ENCODE measurements at regions not wholly inside any gene's neighbourhood (a gene's known extent, or its start where the extent isn't known, plus 50 kb on each side); places are given as distances from the start of the nearest gene placed in this dataset.
"Not testable (repeated sequence)": the region's sequence is repeated elsewhere in the genome, so short reads cannot be mapped to it uniquely, and the experiment has no call there.

DNA sequence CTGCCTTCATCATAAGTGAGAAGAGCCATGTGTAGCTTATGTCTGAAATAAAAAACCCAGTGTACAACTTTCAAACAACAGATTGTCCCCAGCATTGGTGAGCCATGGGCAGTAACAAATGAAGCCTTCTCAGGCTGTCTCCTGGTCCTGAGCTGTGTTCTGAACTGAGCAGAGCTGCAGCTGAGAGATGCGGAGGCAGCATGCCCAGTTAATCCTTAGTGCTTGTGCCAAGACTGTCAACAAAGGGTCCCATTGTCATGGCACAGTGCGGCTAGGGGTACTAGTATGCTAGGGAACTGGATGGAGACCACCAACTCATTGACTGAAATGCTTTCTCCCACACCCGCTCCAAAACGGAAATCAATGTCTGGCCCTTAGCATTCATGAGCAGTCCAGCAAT, 154.3 kb downstream of the RMST start:
- no peak for DNase-seq

DNA sequence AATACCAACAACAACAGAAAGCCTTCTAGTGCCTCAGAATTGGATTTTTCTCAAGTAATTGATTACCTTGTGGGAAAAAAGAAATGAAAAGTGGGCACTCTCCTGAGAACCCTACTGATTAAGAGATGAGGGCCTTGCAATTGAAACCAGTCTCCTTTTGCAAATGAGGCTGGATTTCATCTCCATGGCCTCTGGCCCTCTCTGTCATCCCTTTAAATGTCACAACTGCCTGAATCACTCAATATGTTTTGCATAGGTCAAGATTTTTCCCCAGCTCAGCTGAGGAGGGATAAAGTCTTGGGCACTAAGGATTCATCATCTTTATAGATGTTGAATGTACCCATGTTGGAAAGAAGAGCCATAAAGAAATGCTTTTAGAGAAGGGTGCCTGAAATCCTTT, 166.4 kb downstream of the RMST start:
- DNase-seq, result no peak

DNA sequence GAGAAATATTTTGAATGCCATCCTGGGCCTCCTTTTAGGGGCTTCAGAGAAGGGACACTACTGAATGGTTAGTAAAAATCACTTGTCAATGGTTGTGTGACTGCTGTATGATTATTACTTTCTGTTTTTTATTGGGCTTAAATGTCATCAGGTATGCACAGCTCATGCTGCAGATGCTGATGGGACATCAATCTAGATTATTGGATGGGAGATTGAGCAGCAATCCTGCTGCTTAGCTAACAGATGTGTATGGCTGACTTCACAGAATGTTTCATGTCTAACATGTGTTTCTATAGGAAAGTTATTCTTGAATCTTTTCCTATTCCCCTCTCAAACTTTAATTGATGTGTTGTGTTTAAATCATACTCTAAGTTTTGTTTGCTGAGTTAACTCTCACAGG, 166.8 kb downstream of the RMST start:
- no peak for DNase-seq

DNA sequence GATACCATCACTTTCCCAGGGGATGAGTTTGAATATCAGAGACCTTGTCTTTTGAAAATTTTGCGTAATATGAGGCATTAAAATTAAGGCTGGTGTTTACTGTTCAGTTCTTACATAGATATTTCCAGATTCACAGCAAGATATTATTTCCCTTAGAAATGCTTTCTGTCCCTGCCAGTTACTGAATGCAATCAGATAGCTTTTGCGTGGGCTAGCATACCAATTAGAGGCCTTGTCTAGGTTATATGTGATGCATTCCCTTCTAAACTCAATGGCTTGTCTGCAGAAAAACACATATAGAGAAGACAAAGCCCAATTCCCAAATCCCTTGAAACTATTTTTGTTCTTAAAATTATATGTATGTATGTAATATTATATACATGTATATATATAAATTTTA, 167.8 kb downstream of the RMST start:
- DNase-seq, result no peak

DNA sequence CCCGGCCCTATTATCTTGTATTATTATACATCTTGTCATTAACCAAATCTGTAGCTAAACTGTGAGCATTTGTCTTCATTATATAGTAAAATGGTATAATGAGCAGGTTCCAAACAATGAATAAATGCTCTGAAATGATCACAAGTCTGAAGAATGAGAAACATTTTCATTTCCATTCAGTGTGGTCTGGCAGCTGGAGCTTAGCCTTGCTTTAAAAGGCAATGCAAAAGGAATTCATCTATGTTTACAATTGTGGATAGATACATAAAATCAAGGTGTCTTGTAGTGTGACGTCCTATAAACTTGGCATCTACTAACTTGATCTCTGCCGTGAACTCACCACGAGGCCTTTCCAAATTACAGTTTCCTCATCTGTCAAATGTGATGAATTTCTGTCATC, 168.3 kb downstream of the RMST start:
- DNase-seq, result no peak

DNA sequence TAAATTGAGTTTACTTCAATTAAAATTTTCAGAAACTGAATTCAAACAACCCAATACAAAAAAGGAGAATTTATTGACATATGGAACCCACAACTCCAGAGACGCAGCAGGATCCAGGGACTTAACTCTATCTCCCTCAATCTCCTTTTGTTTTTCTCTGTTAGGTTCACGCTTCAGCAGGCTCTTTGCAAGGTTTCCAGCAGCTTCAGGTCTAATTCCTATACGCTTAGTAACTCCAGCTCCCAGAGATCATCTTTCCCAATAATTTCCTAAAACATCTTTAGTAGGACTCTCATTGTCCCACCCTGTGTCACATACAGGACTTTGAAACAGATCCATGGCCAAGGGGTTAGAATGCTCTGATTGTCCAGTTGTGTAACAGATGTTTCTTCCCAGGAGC, 175.2 kb downstream of the RMST start:
- DNase-seq, result no peak

DNA sequence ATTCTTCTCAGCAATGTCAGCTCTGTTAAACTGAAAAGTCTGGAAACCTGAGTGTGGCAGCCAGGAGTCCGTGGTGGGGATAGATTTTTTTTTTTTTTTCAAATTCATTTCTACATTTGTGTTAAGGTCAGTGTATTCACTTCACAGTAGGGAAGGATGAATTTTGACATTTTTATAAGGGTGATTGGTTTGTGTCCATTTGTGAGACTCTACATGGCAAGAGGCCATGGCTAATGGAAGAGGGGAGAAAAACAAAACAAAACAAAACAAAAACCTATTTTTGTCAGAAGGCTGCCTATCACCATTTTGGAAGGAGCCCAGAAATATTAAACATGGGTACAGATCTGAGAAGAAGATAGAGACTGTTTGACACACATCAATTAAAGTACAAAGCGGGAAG, 176.1 kb downstream of the RMST start:
- no peak for DNase-seq

DNA sequence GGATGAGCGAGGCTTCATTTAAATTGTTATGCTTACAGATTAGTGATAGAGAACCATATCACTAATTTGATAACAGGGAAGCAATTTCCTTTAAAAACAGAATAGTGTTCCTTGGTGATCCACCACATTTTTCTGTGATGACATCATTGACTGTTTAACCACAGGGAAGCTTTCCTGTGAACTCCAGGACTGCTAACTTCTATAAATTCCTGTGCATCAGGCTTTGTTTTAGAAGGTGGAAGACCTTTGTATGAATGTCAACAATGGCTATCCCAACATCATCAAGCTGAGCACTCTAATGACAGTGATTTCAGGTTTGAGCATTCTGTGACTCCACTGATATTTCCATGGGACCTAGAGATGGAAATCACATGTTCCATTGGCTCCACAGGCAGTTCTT, 177.1 kb downstream of the RMST start:
- no peak for DNase-seq

DNA sequence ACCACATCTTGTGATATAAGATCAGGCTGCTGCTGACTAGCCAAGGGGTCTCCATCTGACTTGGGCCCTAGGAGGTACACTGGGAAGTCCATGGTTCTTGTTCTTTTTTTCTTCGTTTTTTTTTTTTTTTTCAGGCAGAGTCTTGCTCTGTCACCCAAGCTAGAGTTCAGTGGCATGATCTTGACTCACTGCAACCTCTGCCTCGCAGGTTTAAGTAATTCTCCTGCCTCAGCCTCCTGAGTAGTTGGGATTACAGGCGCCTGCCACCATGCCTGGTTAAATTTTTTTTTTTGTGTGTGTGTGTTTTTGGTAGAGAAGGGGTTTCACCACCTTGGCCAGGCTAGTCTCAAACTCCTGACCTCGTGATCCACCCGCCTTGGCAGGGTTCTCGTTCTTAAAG, 178.2 kb downstream of the RMST start:
- no peak for DNase-seq

DNA sequence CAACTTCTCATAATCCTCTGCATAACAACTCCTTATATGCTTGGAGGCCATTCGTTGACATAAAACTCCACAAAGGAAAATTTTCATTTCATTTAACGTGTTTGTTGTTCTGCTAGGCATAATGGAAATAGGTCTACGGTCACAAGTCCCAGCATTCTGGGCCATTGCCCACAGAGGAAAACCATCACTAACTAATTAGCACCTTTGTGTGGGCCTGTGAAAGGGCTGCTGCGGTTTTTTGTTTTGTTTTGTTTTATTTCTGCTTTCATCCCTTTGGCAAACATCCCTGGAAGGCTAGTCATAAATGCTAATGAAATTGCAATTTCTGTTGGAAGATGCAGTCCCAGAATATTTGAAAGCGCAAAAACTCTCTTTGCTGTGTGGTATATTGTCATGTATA, 180.3 kb downstream of the RMST start:
- no peak for DNase-seq

DNA sequence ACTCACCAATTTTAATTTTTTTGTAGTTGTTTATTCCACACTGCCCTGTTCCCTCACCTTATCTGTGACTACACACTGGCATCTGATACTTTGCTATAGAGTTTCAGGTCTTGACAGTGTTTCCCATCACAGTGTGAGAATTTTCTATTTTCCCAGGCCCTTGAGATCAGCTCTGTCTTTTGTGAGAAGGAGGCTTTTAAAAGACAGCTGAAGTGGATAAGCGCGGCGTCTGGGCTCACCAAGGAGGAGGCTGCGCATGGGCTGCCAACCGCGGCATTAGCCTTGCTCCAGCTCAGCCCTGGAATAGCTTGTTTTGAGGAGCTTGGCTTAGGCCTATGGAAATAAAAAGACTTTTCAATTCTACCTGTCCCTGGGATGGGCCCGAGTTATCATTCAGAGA, 181.3 kb downstream of the RMST start:
- DNase-seq, result no peak

DNA sequence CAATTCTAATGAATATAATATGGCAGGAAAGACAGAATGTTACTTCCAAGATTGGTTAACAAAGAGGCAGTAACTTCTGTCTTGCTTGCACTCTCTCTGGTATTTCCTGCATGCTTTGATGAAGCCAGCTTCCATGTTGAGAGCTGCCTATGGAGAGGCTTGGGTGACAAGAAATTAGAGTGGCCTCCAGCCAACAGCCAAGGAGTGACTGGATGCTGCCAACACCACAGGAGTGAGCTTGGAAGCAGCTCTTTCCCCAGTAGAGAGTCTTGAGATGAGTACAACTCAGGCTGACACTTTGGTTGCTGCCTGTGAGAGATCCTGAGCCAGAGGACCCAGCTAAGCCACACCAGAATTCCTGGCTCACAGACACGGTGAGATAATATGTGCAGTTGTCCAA, 183.1 kb downstream of the RMST start:
- DNase-seq, result no peak

DNA sequence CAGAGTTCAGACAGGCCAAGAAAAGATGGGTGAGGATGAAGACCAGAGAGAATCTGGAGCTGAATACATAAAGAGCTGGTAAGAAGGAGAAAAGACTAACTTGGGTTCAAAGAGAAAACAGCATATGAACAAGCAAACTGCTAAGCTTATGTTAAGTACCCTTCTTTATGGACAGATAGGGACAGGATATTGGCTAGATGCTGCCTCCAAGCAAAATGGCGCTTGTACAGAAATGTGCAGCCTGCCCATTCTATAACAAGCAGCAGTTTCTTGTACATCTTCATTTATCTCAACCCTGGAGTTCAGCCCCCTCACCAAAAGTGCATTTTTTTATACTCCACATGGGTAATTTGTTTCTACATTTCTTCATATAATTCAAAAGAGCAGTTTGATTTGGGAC, 184.5 kb downstream of the RMST start:
- DNase-seq, result no peak

DNA sequence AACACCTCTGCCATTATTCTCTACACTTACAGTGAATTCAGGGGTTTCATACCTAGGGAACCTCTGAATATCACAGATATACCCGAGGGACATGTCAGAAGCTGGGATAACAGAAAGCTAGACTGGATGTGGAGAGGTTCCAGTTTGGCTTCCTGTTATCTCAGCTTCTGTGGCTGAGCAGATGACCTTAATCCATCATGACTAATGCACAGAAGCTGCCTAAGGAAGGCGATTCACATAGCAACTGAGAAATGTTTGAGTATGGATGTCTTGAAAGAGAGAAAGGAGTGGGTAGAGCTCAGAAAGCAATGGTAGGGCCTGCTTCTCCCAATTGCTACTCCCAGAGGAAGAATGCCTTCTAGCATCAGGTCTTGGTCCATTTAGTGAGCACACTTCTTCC, 187.6 kb downstream of the RMST start:
- DNase-seq, result no peak

DNA sequence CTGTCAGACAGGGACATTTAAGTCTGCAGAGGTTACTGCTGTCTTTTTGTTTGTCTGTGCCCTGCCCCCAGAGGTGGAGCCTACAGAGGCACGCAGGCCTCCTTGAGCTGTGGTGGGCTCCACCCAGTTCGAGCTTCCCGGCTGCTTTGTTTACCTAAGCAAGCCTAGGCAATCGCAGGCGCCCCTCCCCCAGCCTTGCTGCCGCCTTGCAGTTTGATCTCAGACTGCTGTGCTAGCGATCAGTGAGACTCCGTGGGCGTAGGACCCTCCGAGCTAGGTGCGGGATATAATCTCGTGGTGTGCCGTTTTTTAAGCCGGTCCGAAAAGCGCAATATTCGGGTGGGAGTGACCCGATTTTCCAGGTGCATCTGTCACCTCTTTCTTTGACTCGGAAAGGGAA, 193.9 kb downstream of the RMST start:
- DNase-seq, result not testable (repeated sequence)

DNA sequence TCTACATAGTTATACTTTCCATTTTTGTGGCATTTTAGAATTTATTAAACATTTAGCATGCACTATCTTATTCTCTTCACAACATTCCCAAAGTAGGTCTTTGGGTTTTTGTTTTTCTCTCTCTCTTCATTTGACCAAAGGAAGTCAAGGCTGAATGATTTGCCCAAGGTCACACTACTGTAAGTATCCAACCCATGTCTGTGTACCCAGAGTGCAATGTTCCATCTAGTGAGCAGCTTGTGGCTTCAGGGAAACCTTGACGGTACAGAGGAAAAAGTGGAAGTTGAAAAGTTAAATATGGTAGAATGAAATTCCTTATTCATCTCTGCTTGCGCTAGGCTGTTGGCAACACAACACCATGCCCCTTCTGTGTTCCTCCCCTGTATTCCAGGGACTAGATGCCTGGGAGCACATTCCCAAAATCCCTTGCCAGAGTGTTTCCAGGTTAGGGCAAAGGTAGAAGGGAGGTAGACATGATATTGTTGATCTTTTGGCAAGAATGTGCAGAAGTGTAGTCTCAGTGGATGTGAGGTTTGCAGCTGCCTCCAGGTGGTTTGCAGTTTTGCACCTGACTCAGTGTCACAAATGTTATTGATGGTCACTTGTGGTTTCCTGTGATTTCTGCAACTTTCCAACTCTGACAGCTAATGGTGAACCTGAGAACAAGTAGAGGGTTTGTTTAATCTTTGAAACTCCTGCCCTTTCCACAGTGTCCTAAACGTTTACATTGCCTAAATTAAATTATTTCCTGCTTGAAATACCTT, 196.7 kb downstream of the RMST start:
- DNase-seq, result no peak

DNA sequence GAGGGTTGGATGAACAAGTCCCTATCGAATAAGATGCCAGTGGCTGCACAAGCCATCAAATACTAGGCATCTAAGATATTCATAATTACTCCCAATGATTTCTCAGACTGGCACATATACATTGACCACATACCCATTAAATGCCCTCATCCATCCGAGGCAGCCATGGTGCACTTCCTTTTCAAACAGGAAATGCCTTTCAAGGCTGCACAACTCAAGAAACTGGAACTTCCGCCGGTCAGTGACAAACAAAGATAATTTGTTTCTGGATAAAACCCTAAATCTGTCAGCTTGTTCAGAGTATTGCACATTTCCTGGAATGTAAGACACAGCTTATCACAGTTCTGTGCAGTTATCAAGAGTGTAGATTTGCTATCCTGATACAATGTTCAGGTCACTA, 203.7 kb downstream of the RMST start:
- DNase-seq, result no peak

DNA sequence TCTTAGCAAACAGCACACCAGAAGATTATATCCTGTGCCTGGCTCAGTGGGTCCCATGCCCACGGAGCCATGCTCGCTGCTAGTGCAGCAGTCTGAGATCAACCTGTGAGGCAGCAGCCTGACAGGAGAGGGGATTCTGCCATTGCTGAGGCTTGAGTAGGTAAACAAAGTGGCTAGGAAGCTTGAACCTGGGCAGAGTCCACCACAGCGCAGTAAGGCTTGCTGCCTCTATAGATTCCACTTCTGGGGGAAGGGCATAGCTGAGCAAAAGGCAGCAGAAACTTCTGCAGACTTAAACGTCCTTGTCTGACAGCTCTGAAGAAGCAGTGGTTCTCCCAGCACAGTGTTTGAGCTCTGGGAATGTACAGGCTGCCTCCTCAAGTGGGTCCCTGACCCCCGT, 210.3 kb downstream of the RMST start:
- DNase-seq, result no peak

DNA sequence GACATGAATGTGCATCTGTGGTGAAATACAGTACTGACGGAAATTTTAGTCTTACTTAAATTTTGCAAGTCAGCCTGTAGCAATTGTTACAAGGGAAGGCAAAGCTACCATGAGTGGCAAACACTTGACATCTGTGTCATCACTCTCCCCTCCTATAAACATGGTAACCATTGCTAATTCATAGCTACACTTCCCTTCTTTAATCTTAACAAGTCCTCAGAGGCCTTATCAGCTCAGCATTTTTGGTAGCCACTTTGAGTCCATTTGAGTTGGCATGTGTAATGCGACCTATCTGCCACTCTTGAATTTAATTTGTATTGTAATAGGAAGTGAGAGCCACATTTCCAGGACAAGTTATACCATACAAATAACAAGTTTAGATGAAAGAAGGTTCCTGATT, 218.1 kb downstream of the RMST start:
- no peak for DNase-seq

DNA sequence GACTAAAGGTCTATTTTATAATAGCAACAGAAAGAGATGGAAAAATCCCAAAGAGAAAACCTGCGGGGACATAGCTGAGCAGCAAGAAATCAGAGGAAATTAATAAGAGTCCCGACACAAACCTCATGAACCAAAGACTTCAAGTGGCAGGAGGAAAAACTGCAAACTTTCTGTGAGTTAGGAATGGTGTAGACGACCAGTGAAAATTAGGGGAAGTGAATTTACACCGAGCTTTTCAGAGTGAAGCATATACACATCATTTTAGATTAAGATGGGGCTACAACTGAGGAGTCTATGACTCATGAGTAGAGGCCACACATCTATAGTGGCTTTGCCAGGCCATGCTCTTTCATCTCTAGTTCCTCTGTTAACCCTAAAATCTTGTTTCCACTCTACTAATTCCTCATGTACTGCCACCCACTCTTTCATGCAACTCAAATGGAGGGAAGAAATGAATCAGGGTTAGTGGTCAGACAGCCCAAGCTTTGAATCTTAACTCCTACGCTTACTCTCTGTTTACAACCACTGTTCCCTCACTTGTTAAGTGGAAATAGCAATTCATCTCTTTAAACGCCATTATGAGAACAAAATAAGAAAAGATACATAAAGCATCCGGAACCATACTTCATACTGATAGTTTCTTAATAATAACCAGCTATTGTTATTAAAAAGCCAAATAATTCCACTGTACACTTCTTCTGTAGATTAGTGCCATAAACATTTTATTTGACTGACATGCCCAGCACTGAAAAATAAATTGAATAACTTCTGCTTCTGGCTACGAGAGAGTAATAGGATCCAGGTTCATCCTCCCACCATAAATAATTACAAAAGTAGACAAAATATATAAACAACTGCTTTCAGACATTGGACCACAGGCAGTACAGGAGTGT, 219.3 kb downstream of the RMST start:
- no peak for DNase-seq

DNA sequence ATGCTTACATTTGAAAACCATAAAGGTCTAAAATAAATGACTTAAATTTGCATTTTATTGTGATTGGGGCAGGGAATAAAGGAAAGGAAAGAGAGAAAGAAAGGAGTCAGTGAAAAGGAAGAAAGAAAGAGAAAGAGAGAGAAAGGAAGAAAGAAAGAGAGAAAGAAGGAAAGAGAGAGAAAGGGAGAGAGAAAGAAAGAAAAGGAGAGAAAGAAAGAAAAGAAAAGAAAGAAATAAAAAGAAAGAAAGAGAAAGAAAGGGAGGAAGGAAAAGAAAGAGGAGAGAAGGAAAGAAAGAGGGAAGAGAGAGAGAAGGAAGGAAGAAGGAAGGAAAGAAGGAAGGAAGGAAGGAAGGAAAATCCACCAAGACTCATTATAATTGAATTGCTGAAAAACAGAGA, 222.8 kb downstream of the RMST start:
- no peak for DNase-seq

DNA sequence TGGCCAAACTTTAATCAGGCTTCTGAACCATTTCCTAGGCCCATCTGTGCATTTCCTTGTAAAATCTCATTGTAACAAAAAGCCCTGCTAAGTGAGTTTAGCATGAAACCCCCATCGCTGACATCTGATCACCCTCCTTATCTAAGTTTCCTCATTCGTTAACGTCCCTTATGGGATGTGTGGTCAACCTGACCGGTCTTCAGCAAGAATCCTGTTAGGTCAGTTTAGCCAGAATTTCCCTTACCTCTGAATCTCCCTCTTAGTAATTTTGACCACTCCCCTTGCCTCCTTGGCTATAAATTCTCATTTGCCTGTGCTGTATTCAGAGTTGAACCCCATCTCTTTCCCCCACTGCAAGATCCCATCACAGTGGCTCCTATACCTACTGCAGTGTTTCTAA, 239.3 kb downstream of the RMST start:
- no peak for DNase-seq

DNA sequence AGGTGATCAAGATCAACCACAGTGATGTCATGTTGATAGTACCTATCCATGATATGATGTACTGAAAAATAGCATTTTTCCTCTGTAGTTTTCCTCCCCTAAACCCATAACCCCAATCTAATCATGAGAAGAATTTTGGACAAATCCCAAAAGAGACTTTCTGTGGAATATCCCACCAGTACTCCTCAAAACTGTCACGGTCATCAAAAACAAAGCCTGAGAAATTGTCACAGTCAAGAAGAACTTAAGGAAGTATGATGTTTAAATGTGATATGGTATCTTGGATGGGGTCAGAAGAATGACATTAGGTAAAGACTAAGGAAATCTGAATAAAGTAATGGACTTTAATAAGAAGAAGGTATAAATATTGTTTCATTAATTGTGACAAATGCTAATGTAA, 248.8 kb downstream of the RMST start:
- no peak for DNase-seq

DNA sequence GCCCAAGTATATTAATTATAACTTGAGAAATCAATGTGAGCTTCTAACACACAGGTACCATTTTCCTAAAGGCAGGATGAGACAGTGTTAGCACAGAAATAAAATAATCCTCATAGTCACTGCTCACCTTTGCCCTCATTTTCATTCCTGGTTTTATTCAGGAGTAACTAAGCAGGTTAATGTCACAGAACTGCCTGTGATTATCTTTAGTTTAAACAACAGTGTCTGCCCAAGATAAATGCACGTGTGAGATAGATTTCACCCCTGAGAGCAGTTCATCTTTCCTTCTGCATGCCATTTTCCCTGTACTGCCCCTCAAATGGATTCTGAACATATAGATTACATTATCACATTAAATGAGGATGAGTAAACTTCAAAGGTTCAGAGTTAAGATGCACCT, 250.7 kb downstream of the RMST start:
- no peak for DNase-seq

DNA sequence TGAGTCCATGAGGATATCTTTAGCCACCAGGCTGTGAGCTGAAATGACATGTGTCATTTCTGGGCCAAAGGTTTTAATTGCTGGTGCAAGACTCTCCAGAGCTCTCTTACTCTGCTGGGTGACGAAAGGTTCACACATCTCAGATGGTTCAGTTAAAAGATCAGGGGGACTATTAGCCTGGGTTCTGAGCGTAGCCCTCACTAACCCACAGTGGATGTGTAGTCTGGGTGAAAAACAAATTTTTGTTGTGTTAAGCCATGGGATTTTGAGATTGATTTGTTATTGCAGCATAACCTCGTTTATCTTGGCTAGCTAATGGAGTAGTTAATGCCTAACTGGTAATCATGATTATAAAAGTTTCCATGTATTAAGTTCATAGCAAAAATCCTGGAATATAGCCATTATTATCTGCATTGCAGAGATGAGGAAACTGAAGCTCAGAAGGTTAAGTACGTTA, 251.5 kb downstream of the RMST start:
- no peak for DNase-seq
